ENCODE measurements at regions not wholly inside any gene's neighbourhood (a gene's known extent, or its start where the extent isn't known, plus 50 kb on each side); places are given as distances from the start of the nearest gene placed in this dataset.
A peak's percentile ranks its signal among the peaks of the same experiment; 100 is the strongest.

DNA sequence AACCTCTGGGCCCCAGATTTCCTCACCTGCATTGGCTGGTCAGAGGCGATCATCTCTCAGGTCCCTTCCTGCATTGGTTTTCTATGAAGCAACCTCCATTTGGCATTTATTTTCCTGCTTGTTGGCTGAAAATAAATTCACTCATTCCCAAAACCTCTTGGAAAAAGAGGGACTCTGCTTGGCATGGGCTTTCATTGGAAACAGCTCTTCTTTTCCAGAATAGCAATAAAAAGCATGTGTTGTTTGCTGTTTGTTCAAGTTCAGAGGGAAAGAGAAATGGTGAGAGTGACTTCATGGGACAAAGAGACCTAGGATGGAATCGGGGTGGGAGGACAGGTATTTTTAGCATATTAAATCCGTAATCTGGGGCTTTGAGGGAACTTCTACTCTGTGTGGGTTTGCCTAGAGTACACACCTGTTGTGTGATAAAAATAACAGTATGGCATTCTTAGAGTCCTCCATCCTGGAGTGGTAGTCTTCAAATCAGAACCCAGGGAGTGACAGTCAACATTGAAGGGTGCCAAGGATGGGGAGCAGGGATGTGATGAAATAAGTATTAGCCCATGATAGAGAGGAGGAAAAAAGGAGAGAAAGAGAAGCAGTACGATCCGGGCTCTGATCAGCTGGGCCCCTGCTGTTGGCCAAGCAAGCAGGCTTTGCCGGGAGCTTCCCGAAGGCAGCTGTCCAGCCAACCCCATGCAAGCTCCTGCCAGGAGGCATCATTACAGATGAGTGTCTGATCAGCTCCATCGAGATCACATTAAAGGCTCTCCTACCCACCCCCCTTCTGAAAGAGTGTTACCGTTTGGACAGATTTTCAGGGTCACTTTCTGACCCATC, 131.9 kb upstream of the NFIA start:
- Histone ChIP-seq H3K4me3 (no peak overlapping the region), H3K27me3 (no peaks in the 10 kb centered on the region), H3K27ac (peak overlapping the region; percentile 17), H3K9me3 (no peaks in the 10 kb centered on the region), H3K4me1 (peaks cover 12% of the 10 kb centered on the region), H3K36me3 (no peaks in the 10 kb centered on the region)
- TF ChIP-seq, protein P1, sequence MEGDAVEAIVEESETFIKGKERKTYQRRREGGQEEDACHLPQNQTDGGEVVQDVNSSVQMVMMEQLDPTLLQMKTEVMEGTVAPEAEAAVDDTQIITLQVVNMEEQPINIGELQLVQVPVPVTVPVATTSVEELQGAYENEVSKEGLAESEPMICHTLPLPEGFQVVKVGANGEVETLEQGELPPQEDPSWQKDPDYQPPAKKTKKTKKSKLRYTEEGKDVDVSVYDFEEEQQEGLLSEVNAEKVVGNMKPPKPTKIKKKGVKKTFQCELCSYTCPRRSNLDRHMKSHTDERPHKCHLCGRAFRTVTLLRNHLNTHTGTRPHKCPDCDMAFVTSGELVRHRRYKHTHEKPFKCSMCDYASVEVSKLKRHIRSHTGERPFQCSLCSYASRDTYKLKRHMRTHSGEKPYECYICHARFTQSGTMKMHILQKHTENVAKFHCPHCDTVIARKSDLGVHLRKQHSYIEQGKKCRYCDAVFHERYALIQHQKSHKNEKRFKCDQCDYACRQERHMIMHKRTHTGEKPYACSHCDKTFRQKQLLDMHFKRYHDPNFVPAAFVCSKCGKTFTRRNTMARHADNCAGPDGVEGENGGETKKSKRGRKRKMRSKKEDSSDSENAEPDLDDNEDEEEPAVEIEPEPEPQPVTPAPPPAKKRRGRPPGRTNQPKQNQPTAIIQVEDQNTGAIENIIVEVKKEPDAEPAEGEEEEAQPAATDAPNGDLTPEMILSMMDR (IDR thresholded peaks at IDR 0.05): no peak
- no peak for TF ChIP-seq POLR2AphosphoS5 (IDR thresholded peaks at IDR 0.05)
- TF ChIP-seq EP300 (IDR thresholded peaks at IDR 0.05): no peak
- no peak for TF ChIP-seq POLR2A (IDR thresholded peaks at IDR 0.05)
- WGBS: 75% methylated on average over 9 of the region's 9 CpGs
- DNase-seq (ENCODE audit: low spot score in 2 of 2): no peak

DNA sequence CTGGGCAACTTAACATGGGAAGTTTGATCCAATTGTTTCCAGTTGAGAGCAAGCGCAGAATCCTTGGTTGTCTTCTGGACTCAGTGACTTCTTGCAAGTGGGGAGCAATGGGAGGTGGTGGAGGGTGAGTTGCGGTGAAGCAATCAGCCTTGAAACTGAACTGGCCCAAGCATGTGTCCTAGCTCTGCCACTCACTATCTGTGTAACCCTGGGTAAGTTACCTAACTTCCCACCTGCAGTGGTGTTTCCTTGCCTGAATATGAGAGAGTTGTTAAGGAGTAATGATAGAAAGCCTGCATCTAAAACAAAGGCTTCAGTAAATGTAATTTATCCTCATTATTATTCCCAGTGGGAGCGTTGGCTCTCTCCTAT, 132.5 kb upstream of the NFIA start:
- Histone ChIP-seq H3K36me3 (no peaks in the 10 kb centered on the region), H3K9me3 (no peaks in the 10 kb centered on the region), H3K4me3 (no peak overlapping the region), H3K4me1 (peaks cover 12% of the 10 kb centered on the region), H3K27ac (peak overlapping the region; percentile 0), H3K27me3 (no peaks in the 10 kb centered on the region)
- no peak for DNase-seq (ENCODE audit: low spot score in 2 of 2)
- 76% methylated on average over 3 of the region's 3 CpGs for WGBS
- TF ChIP-seq EP300 (IDR thresholded peaks at IDR 0.05): no peak
- TF ChIP-seq, protein P1 (IDR thresholded peaks at IDR 0.05): no peak
- TF ChIP-seq POLR2AphosphoS5 (IDR thresholded peaks at IDR 0.05): no peak
- TF ChIP-seq POLR2A (IDR thresholded peaks at IDR 0.05): no peak

DNA sequence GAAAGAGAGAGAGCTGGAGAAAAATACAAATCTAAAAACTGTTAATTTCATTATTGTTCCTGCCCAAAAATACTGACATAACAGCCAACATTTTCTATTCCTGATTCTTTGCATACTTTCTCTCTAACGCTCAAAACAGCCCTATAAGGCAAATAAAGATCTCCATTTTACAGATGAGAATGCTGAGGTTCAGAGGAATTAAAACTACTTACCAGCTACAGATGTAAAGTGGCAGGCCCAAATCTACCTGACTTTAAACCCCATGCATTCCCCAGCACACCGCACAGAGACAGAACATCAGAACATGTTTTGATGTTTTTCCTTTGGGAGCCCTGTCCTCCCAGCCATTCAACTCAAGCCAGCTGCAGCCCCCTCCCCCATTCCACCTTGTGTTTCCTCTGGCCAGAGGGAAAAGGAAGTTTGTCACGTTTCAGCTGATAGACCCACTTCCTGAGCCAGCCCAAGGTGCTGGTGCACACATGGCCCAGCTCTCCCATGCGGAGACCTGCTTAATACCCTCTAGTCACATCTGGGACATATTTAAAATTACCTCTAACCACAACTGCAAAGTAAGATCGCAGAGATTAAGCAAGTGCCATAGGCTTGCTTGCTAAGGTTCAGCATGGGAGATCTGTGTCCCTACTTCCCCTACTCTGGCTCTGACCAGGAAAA, 133.1 kb upstream of the NFIA start:
- Histone ChIP-seq H3K27me3 (no peaks in the 10 kb centered on the region), H3K36me3 (no peaks in the 10 kb centered on the region), H3K9me3 (no peaks in the 10 kb centered on the region), H3K4me3 (no peak overlapping the region), H3K4me1 (peaks cover 12% of the 10 kb centered on the region), H3K27ac (peak overlapping the region; percentile 0)
- 52% methylated on average over 5 of the region's 5 CpGs for WGBS
- TF ChIP-seq POLR2AphosphoS5 (IDR thresholded peaks at IDR 0.05) (no peak), POLR2A (IDR thresholded peaks at IDR 0.05) (no peak), EP300 (IDR thresholded peaks at IDR 0.05) (no peak)
- TF ChIP-seq, protein P1 (IDR thresholded peaks at IDR 0.05): no peak
- no peak for DNase-seq (ENCODE audit: low spot score in 2 of 2)

DNA sequence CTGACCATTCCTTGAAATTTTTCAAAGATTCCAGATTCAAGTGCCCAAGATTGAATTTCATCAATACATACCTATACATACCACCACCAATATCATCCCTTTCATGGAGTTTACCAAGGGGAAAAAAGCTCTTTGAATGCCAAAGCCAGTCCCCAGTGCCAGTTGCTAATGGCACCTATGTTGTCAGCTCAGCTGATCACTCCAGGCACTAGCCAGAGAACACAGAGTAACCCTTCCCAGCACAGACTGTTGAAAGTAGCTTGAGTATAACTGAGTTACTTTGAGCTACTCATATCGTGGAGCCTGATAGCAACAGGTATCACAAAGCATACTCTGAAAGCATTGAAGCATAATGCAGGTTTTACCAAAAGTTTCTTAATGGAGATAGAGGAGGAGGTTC, 133.9 kb upstream of the NFIA start:
- H3K4me3 ChIP-seq: no peak overlapping the region
- no peak for TF ChIP-seq POLR2A (IDR thresholded peaks at IDR 0.05)
- no peak for TF ChIP-seq POLR2AphosphoS5 (IDR thresholded peaks at IDR 0.05)
- TF ChIP-seq, protein P1 (IDR thresholded peaks at IDR 0.05): no peak
- TF ChIP-seq EP300 (IDR thresholded peaks at IDR 0.05): no peak
- no peaks in the 10 kb centered on the region for H3K36me3 ChIP-seq
- DNase-seq (ENCODE audit: low spot score in 2 of 2): no peak
- WGBS: 88% methylated on average over 1 of the region's 1 CpG
- no peaks in the 10 kb centered on the region for H3K9me3 ChIP-seq
- H3K27ac ChIP-seq: no peak overlapping the region
- H3K4me1 ChIP-seq: peaks cover 12% of the 10 kb centered on the region
- no peaks in the 10 kb centered on the region for H3K27me3 ChIP-seq

DNA sequence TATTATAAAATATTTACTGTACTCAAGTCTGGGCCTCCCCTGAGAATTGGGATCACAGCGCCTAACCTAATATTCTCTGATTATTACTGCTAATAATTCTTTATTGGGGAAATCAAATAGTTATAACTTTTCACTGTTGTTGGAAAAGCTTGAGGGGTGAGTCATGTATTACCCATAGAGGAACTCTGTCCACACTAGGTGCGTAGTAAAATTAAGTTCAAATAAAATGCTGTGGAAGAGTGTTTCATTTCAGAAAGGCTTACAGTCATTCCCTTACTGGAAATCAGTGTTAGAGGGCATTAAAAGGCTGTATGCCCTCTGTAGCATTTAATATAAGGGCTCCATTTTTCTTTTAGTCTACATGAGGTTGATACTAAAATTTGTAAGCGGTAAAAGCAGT, 135.0 kb upstream of the NFIA start:
- Histone ChIP-seq H3K9me3 (no peaks in the 10 kb centered on the region), H3K27ac (no peak overlapping the region), H3K4me1 (peaks cover 12% of the 10 kb centered on the region), H3K36me3 (no peaks in the 10 kb centered on the region), H3K4me3 (no peak overlapping the region), H3K27me3 (no peaks in the 10 kb centered on the region)
- 96% methylated on average over 3 of the region's 3 CpGs for WGBS
- TF ChIP-seq POLR2A (IDR thresholded peaks at IDR 0.05) (no peak), EP300 (IDR thresholded peaks at IDR 0.05) (no peak), POLR2AphosphoS5 (IDR thresholded peaks at IDR 0.05) (no peak)
- TF ChIP-seq, protein P1 (IDR thresholded peaks at IDR 0.05): no peak
- DNase-seq (ENCODE audit: low spot score in 2 of 2): no peak

Measured in suprapubic skin (tissue), 4 donors.